Activated CD8-positive, alpha-beta memory T cell treated with anti-CD3 and anti-CD28 coated beads, Interleukin-2, amount 50 U/mL, for 1 hour (primary cell): ENCODE measurements at regions not wholly inside any gene's neighbourhood (a gene's known extent, or its start where the extent isn't known, plus 50 kb on each side); places are given as distances from the start of the nearest gene placed in this dataset.
"Not testable (repeated sequence)": the region's sequence is repeated elsewhere in the genome, so short reads cannot be mapped to it uniquely, and the experiment has no call there.

ENCODE experiments used
- DNase-seq: peaks from one replicate; pipeline ENCODE4 v3.0.0-alpha.2; 2020; ENCODE audit errors: extremely low read depth

DNA sequence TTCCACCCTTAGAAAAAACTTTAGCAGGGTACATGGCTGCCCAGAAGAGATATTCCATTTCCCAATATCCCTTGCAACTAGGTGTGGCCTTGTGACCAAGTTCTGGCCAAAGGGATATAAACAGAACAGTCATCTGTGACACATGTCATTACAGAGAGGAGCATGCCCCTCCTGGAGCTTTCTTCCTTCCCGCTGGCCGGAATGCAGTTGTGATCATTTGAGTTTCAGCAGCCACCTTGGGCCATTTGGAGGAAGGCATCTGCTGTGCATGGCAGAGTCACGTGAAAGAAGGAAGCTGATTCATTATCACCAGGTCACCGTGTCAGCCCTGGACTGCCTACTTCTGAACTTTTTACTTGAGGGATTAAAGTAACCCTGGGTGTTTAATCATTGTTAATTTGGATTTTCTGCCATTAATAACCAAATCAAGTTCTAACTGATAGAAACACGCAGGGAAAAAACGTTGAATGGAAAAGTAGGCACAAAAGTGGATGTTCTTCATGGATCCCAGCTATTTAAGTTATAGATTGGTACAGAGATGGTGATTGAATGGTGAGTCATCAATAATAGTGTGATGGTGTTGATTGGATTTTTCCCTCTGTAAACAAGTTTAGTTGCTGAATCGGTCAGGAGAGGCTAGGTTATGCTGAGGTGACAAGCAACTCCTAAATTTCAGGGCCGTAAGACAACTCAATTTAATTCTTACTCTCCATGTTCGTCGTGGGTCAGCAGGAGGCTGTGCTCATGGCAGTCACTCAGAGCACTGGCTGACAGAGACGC lies 80.7 kb upstream of the CCDC167 start:
- DNase-seq, result no peak

GRCh38 chr6:37579444-37580067 lies 79.9 kb upstream of the CCDC167 start:
- no peak for DNase-seq

DNA sequence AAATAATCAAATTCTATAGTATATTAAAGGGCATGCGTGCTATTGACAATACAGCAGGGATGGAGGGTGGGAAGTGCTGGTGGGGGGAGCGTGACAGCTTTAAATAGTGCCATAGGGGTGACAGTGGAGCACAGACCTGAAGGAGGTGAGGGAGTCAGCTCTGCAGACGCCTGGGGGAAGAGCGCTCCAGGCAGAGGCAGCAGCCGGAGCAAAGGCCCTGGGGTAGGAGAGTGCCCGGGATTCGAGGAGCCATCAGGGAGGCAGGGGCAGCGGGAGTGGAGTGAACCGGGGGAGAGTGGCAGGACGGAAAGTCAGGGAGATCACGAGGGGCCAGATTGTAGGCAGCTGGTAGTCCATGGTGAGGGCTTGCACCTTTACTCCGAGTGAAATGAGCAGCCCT lies 78.4 kb upstream of the CCDC167 start:
- no peak for DNase-seq

DNA sequence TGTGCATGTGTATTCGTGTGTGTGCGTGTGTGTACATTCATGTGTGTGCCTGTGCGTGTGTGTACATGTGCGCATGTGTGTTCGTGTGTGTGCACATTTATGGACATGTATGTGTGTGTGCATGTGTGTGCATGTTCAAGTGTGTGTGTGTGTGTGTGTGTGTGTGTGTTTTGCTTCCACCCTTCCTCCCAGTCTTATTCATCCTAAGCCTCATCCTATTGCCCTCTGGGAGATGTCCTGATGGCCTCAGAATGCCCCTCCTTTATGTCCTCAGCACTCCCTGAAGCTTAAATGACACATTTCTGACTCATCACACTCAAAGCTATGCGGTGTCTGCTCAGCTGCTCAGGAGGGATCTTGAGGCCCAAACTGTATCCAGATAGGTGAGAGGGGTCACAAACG lies 76.6 kb upstream of the CCDC167 start:
- no peak for DNase-seq

- DNase-seq, result no peak
Measured at GRCh38 chr6:37575221-37575620, 75.5 kb upstream of the CCDC167 start.

DNA sequence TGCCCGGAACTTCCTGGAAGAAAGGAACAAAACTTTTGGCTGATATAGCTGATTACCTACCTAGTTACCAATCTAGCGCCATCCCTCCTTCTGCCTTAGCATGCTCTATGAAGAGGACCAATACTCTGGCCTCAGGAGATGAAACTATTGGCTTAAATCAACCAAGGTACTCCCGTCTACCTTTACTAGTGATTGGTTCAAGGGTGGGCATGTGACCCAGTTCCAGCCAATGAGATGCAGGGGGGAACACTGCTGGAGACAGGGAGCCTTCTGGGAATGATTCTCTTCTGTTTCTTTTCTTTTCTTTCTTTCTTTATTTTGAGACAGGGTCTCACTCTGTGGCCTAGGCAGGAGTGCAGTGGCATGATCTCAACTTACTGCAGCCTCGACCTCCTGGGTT lies 72.6 kb upstream of the CCDC167 start:
- no peak for DNase-seq

GRCh38 chr6:37570482-37571133 lies 70.9 kb upstream of the CCDC167 start:
- no peak for DNase-seq

DNA sequence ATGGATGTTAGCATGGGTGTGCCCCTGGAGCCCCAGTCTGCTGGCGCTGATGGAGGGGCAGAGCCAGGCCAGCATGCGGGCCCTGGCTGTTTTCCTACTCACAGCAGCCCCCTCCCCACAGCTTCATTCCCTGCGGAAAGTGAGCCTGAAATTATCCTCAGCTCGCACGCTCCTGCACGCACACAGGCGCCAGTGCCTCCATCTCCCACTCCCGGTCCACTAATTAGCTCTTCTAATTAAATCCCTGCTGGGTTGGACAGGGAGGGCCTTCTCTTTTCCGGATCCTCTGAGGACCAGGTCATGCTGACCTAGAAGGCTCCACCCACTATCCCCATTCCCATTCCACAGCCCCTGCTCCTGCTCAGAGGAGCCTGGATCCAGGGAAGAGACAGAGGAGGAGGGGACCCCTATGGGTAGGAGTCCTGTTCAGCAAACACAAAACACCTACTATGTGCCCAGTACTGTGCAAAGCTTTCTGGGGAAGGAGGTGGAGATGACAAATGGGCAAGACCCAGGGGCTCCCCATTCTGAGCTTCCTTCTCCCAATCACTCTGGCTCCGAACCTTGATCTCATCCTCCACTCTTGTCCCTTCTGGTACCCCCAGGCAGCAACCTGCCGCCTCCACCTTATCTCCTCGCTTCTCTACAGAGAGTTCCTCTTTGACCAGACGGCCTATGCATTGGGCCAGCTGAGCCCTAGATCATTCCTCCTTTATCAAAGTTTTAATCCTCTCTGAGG lies 70.2 kb upstream of the CCDC167 start:
- DNase-seq, result no peak

DNA sequence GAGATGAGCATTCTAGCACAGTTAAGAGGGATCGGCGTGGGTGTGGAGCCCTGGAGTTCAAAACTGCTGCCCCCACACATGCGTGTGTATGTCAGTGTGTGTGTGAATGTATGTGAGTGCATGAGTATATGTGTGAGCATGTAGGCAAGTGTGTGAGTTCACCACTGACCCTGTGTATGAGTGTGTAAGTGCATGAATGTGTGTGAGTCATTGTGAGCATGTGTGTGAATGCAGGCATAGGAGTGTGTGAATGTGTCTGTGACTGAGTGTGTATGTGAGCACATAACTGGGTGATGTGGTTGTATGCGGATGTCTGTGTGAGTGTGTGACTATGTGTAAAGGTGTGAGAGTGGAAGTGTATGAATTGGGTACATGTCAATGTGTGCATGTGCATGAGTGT lies 69.6 kb upstream of the CCDC167 start:
- no peak for DNase-seq

GRCh38 chr6:37566950-37567349 lies 67.3 kb upstream of the CCDC167 start:
- DNase-seq, result no peak

DNA sequence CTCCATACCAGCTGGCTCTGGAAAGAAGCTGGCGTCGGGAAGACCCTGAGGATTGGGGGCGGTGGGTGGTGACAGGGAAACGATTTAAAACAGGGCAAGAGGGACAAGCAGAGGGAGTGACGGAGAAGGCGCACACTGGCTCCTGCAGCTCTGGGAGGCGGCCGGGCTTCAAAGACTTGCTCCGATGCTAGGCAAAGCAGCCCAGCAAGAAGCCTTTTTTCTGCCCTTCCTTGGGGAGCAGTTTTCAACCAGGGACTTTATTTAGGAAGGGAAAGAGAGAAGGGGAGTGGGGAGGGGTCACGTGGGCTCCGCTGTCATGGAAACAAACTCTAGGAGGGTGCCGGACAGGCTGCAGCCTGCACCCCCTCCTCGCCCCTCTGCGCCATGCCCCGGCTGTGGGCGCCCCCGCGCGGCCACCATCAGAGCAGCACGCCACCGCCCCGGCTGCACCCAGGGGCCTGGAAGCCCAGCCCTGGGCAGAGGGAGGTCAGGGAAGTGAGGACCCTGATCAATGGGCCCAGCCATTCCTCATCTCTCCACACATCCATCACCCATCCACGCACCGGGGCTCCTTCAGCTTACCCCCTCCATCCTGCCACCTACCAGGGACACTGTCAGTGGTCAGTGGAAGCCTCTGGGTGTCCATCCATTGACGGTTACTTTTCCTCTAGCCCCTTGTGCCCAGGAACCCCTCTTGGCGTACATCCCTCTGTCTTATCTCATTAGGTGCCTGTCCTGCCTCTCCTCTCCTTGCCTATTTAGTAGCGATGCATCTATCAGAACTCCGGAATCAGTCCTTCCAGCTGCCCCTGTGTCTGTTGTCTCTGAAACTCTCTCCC lies 66.6 kb upstream of the CCDC167 start:
- DNase-seq, result peak; percentile 24

- no peak for DNase-seq
Measured at GRCh38 chr6:37565267-37566110, 65.8 kb upstream of the CCDC167 start.

- not testable (repeated sequence) for DNase-seq
Measured at GRCh38 chr6:37562926-37563288, 63.2 kb upstream of the CCDC167 start.

DNA sequence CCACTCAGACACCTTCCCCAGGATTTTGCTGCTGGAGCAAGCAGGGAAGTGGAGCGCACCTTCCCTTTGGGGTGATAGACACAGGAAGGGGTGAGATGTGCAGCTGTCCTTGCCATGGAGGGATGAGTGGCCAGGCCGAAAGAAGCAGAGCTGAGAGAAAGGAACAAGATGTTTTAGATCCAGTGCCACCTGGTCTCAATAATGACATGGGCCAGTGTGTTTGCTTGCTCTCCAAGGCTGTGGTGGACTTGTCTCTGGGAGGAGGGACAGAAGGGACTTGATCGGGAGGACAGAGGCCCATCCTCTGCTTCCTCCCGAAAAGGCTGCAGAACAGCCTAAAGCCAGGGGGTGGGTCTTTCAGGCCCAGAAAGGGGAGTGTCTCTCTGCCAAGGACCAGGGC lies 61.7 kb upstream of the CCDC167 start:
- no peak for DNase-seq

DNA sequence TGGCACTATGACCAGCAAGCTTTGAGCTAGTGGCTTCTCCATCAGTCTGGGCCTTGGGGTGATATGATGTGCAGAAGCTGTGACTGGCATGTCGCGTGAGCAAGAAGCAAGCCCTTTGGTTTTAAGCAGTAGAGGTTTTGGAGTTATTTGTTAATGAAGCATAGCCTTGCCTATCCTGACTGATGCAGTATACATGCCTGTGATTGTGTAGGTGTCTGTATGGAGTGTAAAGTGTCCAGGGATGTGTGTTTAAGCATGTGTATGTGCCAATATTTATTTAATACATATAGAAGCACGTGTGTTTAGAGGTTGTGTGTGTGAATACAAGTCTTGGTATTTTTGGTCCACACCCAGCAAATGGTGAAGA lies 61.0 kb upstream of the CCDC167 start:
- DNase-seq, result no peak

DNA sequence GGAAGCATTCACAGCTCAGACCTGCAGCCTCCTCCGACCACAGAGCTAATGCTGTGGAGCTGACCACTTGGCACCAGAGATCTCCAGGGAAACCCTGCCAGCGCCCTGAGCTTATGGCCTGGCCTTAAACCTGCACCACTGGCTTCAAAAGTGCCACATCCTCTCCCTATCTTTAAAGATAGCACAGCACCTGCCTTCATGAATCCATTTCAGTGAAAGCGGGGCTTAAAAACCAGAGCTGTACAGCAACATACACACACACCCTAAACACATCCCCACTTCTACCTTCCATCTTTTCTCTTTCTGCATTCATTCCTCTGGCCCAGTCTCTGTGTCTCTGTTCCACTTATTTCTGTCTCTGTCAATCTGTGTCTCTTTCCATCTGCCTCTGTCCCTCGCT lies 59.8 kb upstream of the CCDC167 start:
- DNase-seq, result no peak

- no peak for DNase-seq
Measured at GRCh38 chr6:37559050-37559449, 59.4 kb upstream of the CCDC167 start.

DNA sequence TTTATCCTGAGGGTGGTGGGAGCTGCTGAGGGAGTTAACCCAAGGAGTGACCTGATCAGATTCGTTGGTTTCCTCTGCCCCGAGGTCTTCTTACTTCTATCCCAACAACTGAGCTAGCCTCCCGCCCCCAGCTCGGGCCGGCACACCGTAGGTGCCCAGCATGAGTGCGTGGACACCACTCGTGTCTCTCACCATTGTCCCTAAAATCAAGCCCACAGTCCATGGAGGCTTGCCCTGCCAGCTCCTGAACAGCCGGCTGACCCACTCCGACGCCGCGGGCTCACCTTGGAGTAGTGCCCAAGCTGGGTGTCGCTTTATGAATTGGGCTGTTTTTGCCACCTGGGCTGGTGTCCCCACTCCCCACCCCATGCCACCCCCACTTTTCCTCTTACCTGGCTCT lies 59.0 kb upstream of the CCDC167 start:
- DNase-seq, result no peak

DNA sequence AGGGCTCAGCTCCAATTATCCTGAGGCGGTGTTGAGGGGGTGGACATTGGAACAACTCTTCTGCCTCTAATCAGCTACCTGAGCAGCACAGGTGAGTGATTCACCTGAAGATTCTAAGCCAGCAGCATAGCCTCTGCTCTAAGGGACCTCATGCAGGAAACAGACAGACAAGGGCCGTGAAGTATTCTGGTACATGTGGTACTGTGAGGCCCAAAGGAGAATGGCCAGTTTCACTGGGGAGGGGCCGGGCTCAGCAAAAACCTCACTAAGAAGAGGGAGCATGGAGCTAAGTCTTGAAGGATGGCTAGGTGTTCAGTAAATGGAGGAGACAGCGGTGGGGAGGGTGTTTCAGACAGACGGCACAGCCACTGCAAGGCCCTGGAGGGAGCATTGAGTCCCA lies 58.5 kb upstream of the CCDC167 start:
- no peak for DNase-seq

DNA sequence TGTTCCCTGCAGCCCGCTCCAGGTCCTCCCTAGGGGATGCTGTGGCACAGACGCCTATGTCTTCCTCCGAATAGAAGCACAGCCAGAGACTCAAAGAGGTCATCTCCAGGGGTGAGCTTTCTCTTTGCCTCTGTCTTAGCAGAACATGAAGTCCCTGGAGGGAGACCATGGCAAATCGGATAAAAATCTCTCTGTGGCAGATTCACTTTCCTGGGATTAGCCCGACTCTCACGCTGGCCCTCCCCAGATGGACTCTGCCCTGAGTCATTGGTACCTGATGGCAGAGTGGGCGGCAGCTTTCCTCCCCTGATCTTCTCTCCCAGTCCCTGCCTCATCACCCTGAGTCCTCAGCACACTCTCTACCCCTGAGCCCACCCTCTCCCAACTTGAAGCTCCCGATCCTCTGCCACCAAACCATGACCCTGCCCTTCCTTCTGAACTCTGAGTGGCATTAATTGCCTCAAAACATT lies 58.0 kb upstream of the CCDC167 start:
- DNase-seq, result no peak
